GM19467 (cell line): ENCODE measurements at regions not wholly inside any gene's neighbourhood (a gene's known extent, or its start where the extent isn't known, plus 50 kb on each side); places are given as distances from the start of the nearest gene placed in this dataset.
"Not testable (repeated sequence)": the region's sequence is repeated elsewhere in the genome, so short reads cannot be mapped to it uniquely, and the experiment has no call there.

Experiments used
- ATAC-seq: cut with Tn5 transposase; IDR thresholded peaks from one replicate; pipeline ENCODE4 v1.9.1; 2021; ENCODE audit warnings: mild to moderate bottlenecking, moderate library complexity; ENCODE audit not compliant: unreplicated experiment

GRCh38 chr1:215028954-215029353 lies 53.6 kb upstream of the KCNK2 start:
- ATAC-seq: no peak

GRCh38 chr1:215030581-215030980 lies 52.0 kb upstream of the KCNK2 start:
- ATAC-seq: not testable (repeated sequence)

- ATAC-seq: no peak
These were observed 51.1 kb upstream of the KCNK2 start for GRCh38 chr1:215031392-215031791.
